Breast epithelium (tissue), 3 donors: ENCODE measurements at regions not wholly inside any gene's neighbourhood (a gene's known extent, or its start where the extent isn't known, plus 50 kb on each side); places are given as distances from the start of the nearest gene placed in this dataset.

ENCODE experiments used
- POLR2AphosphoS5 ChIP-seq, 3 donors: sonication (generic); formaldehyde crosslinking; IDR thresholded peaks; one replicate each; pipeline ENCODE4 v1.6.1; 2017; ENCODE audit warnings: antibody characterized with exemption in 3 of 3
- TF ChIP-seq, protein P1 (sequence below), 3 donors: fragments of 450-650 bp; IDR thresholded peaks; one replicate each; pipeline ENCODE4 v1.5.1; 2016 to 2017; ENCODE audit warnings: antibody characterized with exemption in 3 of 3, mild to moderate bottlenecking in 3 of 3, moderate library complexity in 3 of 3

DNA sequence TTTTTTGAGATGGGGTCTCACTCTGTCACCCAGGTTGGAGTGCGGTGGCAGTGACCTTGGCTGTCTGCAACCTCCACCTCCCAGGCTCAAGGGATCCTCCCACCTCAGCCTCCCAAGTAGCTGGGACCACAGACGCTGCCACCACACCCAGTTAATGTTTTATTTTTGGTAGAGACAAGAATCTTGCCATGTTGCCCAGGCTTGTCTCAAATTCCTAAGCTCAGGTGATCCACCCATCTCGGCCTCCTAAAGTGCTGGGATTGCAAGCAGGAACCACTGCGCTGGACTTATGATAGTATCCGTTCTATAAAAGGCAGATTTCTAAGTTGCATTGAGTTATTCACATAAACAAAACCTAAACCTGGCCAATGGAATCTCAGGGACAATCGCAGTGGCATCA is 321.1 kb upstream of the PRICKLE1 start:
- TF ChIP-seq, protein P1, sequence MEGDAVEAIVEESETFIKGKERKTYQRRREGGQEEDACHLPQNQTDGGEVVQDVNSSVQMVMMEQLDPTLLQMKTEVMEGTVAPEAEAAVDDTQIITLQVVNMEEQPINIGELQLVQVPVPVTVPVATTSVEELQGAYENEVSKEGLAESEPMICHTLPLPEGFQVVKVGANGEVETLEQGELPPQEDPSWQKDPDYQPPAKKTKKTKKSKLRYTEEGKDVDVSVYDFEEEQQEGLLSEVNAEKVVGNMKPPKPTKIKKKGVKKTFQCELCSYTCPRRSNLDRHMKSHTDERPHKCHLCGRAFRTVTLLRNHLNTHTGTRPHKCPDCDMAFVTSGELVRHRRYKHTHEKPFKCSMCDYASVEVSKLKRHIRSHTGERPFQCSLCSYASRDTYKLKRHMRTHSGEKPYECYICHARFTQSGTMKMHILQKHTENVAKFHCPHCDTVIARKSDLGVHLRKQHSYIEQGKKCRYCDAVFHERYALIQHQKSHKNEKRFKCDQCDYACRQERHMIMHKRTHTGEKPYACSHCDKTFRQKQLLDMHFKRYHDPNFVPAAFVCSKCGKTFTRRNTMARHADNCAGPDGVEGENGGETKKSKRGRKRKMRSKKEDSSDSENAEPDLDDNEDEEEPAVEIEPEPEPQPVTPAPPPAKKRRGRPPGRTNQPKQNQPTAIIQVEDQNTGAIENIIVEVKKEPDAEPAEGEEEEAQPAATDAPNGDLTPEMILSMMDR (IDR thresholded peaks at IDR 0.05), result no peak
- TF ChIP-seq POLR2AphosphoS5 (IDR thresholded peaks at IDR 0.05), result no peak
